ENCODE measurements at regions not wholly inside any gene's neighbourhood (a gene's known extent, or its start where the extent isn't known, plus 50 kb on each side); places are given as distances from the start of the nearest gene placed in this dataset.
"Not testable (repeated sequence)": the region's sequence is repeated elsewhere in the genome, so short reads cannot be mapped to it uniquely, and the experiment has no call there.

DNA sequence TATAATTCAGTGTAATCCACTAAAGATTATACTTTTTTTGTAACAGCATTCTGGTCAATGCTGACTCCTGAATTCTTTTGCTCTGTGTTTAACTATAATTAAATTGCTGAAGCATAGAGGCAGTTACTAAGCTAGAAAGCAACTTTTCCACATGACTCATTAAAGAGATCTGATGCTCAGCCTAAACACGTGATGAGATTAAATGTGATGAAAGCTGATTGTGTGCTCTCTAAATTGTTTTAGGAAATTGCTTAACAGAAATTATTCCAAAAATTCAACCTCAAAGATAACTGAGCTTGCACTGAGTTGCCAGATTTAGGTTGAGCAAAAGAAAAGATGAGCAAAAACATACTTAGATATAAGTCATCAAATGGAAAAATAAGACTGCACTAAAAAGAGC lies 1033.6 kb downstream of the FAM181B start:
- peak; percentile 5 for DNase-seq

DNA sequence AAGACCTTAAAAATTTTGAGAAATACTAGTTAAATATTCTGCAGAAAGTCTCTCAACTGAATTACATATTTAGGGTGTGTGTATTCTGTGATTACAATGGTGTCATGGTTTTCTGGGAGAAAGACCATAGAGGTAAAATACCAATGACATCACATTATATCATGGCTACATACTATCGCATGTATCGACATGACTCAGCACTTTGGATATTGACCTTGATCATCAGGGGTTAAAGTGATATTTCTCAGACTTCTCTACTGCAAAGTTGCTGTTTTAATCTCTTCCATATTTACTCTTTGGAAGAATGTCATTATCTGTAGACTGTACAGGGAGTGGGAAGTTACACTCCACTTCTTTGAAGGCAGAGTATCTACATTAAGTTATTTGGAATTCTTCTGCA lies 1046.6 kb downstream of the FAM181B start:
- DNase-seq: no peak

GRCh38 chr11:81674211-81674610 lies 1059.5 kb downstream of the FAM181B start:
- DNase-seq: no peak

DNA sequence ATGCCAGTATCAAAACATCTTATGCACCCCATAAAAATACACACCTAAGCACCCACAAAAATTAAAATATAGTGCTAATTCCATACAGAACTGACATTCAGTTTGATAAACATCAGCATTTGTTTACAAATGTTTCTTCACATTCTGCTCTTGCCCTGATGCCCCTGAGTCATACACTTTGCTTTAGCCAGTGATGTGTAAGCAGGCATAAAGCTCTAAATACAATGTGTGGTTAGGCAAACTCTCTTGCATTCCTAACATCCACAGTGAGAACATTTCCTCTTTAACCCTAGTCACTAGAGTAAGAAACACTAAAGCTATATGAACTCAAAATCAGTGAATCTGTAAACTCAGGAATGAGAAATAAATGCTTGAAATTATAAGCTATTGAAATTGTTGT lies 1060.7 kb downstream of the FAM181B start:
- DNase-seq: no peak

DNA sequence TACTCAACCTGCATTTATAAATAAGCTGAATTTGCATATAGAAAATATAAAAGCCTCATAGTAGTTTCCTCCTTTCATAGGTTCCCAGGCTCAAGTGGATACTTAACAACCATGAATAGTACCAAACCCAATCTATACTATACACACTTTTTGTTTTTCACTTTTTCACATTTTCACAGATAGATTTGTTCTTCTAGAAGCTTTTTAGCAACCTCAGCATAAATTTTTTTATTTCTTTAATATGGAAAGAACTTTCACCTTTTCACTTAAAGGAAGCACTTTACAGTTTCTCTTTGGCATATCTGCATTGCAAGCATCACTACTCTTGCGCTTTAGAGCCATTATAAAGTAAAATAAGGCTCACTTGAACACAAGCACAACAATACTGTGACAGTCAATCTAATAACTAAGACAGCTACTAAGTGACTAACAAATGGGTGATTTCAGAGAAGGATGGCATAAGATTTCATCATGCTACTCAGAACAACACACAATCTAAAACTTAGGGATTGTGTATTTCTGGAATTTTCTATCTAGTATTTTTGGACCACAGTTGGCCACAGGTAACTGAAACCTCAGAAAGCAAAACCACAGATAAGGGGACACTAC lies 1063.6 kb downstream of the FAM181B start:
- no peak for DNase-seq

DNA sequence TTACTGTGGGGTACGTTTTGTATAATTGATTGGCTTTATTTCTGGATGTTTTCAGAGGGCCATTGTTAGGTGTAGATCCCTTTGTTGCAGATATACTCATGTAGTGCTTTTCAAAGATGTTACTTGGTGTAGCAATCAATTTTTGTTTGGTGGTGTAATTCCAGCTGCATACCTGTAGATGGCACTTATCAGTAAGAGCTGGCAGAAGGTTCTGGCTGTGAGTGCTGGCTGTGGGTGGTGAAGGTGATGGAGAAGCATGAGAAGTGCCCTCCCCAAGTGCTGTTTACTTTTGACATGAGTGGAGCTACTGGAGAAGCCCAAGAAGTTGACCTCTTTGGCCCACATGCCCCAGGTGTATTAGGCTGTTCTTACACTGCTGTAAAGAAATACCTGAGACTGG lies 1074.9 kb downstream of the FAM181B start:
- no peak for DNase-seq

GRCh38 chr11:81655351-81655750 lies 1078.3 kb downstream of the FAM181B start:
- no peak for DNase-seq

GRCh38 chr11:81647374-81647773 lies 1086.3 kb downstream of the FAM181B start:
- DNase-seq: no peak

GRCh38 chr11:81644239-81644840 lies 1089.3 kb downstream of the FAM181B start:
- DNase-seq: peak; percentile 71

DNA sequence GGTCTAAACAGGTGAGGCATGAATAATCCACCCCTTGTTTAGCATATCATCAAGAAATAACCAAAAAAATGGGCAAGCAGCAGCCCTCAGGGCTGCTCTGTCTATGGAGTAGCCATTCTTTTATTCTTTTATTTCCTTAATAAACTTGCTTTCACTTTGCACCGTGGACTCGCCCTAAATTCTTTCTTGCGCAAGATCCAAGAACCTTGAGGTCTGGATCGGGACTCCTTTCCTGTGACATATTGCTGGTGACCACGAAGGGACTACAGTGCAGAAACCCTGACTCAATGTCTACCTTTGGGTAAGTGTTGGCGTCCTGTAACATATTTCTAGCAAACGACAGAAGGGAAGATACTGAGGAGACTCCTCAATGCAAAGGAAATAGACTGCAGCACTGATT lies 1099.2 kb downstream of the FAM181B start:
- DNase-seq: no peak

DNA sequence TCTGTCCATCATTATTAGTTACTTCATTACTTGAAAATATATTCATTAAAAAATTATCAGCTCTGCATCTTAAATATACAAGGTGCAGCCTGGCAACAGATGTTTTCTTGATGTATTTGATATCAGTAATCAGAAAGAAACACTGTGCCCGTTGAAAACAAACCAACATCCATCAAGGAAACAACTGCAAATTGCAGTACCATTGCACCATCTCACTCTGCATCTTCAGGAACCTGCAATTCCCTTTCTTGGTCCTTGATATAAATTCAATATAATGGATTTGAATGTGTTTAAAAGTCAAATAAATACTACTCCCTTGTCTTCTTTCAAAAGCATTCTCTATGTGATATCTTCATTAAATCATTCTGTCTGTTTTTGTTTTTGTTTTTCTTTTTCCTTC lies 1131.2 kb downstream of the FAM181B start:
- DNase-seq: no peak

GRCh38 chr11:81596704-81597103 lies 1137.0 kb downstream of the FAM181B start:
- no peak for DNase-seq

DNA sequence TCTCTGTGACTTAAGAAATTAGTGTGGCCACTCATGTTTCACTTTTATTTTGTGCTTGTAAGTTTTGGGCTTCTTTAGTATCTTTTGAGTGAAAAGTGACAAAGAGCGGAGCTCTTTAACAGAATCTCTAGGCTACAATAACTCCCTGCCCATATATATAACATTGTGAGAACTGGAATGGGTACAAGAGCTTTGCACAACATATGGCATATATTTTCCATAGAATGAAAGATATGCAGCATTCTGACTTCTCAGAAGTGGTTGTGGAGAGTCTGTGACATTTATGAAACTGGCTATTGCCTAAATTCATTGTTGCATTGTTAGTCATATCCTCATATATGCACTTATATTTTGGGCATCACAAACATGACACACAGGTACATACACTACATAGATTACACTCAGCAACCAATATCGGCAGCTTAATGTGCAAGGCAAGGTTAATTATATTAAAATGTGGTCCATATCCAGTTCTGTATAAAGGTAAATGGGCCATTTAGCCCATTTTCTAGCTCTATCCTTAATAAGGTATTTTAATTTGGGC lies 1148.2 kb downstream of the FAM181B start:
- DNase-seq: no peak

GRCh38 chr11:81579339-81579738 lies 1154.3 kb downstream of the FAM181B start:
- no peak for DNase-seq

- no peak for DNase-seq
These were observed 1155.1 kb downstream of the FAM181B start for GRCh38 chr11:81578571-81578970.

GRCh38 chr11:81574301-81574700 lies 1159.4 kb downstream of the FAM181B start:
- DNase-seq: no peak

DNA sequence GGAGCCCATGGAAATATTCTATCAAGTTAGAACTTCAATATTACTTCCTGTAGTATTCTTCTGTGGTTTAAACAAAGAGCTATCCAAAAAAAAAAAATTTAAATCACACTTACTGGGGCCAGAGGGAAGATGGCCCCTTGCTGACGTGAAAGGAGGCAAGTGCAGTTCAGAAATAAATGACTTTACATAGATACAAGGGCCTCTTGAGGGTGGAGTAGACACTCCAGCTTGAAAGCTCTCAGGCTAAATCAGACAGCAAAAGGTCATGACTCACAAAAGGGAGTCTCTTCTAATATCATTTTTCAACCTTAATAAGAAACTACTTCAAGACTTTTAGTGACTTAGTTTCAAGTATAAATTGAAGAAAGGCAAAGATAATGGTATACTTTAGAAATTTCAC lies 1160.3 kb downstream of the FAM181B start:
- DNase-seq: no peak

- DNase-seq: no peak
These were observed 1163.0 kb downstream of the FAM181B start for GRCh38 chr11:81570669-81571068.

DNA sequence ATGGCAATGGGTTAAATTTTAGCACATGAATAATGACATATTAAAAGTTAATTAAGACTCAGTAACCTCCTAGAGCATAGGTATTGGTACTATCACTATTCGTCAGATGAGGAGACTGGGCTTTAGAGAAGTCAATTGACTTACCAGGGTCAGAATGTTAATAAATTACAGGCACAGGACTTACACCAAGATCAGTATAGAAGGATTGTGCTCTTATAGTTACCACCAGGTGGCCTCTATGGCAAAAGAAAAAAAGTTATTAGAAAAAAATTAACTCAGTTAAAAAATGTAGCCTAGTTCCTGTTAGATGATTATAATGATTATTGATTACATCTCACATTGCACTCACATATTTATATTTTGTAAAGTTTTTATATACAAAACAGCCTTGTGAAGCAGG lies 1163.7 kb downstream of the FAM181B start:
- DNase-seq: no peak

DNA sequence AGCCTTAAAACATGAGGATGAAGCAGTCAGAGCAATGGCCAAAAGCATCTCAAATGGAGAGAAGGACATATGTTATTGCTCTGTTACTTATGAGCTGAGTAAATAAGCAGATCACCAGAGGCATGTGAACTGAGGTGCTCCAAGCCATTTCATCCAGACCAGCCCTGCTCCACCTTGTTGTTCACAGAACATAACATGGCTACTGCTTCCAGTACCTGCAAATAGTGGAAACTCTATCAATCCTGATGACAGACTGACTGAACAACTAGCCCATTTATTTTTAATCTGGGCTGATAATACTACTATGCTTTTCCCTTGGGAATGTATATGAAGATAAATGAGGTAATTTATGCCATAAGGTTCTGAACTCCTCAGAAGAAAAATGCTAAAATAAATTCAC lies 1164.7 kb downstream of the FAM181B start:
- DNase-seq: no peak

DNA sequence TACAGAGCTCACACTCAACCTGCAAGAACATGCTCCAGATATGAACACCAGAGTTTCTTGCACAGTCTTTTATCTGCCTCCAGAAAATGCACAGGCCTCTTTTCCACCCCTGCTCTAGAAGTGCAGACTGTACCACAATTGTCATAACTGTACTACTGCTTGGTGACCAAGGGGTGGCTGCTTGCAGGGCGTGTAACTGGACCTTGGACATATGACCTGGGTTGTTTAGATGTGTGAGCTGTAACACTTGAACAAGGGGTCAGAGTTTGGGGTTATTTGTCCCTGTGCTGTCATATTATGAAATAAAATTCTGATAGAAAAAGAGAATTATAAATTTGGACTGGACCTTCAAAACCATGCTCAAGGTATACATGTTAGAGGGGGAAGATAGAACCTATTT lies 1185.5 kb downstream of the FAM181B start:
- no peak for DNase-seq

DNA sequence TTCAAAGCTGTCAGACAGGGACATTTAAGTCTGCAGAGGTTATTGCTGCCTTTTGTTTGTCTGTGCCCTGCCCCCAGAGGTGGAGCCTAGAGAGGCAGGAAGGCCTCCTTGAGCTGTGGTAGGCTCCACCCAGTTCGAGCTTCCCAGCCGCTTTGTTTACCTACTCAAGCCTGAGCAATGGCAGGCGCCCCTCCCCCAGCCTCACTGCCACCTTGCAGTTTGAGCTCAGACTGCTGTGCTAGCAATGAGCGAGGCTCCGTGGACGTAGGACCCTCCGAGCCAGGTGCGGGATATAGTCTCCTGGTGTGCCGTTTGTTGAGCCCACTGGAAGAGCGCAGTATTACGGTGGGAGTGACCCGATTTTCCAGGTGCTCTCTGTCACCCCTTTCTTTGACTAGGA lies 1193.9 kb downstream of the FAM181B start:
- not testable (repeated sequence) for DNase-seq

DNA sequence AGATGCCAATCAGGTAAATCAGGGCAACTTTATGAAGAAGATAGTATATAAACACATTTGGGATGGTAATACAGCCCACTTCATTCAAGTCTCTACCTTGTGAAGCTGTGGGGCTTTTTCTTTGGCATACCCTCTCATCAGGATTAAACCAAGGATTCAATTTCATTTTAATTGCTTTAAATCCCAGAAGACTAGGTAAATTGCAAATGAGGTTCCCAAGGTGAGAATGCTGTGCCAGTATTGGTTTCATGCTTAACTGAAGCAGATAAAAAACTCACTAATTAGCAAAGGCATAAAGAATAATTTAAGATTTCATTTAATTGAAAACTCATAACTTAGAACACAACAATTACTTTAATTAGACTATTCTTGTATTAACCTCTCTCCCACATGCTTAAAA lies 1218.1 kb downstream of the FAM181B start:
- no peak for DNase-seq

- peak; percentile 46 for DNase-seq
These were observed 1236.4 kb downstream of the FAM181B start for GRCh38 chr11:81497202-81497804.

DNA sequence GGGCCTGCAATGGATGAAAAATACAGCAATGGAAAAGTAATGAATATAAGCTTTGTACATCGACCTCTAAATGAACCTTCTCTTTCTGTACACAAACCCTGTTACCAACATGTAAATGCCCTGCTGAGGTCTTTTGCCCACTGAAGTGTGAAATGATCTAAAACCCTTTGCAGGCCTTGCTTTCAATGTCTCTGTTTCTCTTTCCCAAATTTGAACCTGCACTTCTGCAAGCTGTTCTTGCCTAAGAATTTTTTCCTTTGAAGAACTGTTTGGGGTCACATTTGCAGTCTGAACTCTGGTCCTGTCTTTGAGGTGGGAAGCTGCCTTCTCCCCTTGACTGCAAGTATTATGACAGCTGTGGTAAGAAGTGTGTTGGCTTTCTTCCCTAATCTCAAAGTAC lies 1237.1 kb downstream of the FAM181B start:
- DNase-seq: no peak
